SK-N-SH treated with all-trans-retinoic acid at 6 μM for 48 hours (cell line): ENCODE measurements at regions not wholly inside any gene's neighbourhood (a gene's known extent, or its start where the extent isn't known, plus 50 kb on each side); places are given as distances from the start of the nearest gene placed in this dataset.

ENCODE experiments used
- ATAC-seq: fragments of 200-7000 bp; cut with Tn5 transposase; 3 replicates; pipeline ENCODE4 v1.9.1; 2020; ENCODE audit warnings: mild to moderate bottlenecking, moderate library complexity
- ARNTL ChIP-seq: fragments of 450-650 bp; formaldehyde crosslinking; IDR thresholded peaks from 2 replicates; pipeline ENCODE4 v1.5.0; 2020; ENCODE audit warnings: low read depth, mild to moderate bottlenecking, moderate library complexity, borderline replicate concordance
- BACH2 ChIP-seq: fragments of 250-450 bp; sonication (Bioruptor Pico); IDR thresholded peaks from 2 replicates; pipeline ENCODE4 v1.9.0; 2021; ENCODE audit warnings: mild to moderate bottlenecking, borderline replicate concordance
- CREB5 ChIP-seq: fragments of 250-450 bp; sonication (Bioruptor Pico); IDR thresholded peaks from 2 replicates; pipeline ENCODE4 v1.5.1; 2020; ENCODE audit warnings: low read depth, mild to moderate bottlenecking, moderate library complexity
- CSDC2 ChIP-seq: fragments of 250-450 bp; sonication (Bioruptor Pico); IDR thresholded peaks from 2 replicates; pipeline ENCODE4 v1.5.0; 2020; ENCODE audit warnings: mild to moderate bottlenecking, moderate library complexity
- CSRNP3 ChIP-seq: fragments of 250-450 bp; sonication (Bioruptor Pico); IDR thresholded peaks from 2 replicates; pipeline ENCODE4 v1.5.1; 2021; ENCODE audit warnings: mild to moderate bottlenecking, moderate library complexity
- ESRRG ChIP-seq: fragments of 250-450 bp; sonication (Bioruptor Pico); IDR thresholded peaks from 2 replicates; pipeline ENCODE4 v1.6.1; 2021; ENCODE audit warnings: mild to moderate bottlenecking
- ISL1 ChIP-seq: fragments of 250-450 bp; sonication (Bioruptor Pico); IDR thresholded peaks from 2 replicates; pipeline ENCODE4 v2.1.2; 2022; ENCODE audit warnings: mild to moderate bottlenecking, moderate library complexity
- PATZ1 ChIP-seq: fragments of 250-450 bp; sonication (Bioruptor Pico); IDR thresholded peaks from 2 replicates; pipeline ENCODE4 v1.8.0; 2020; ENCODE audit warnings: mild to moderate bottlenecking, moderate library complexity, borderline replicate concordance
- POU6F1 ChIP-seq: fragments of 250-450 bp; sonication (Bioruptor Pico); IDR thresholded peaks from 2 replicates; pipeline ENCODE4 v1.8.0; 2021; ENCODE audit warnings: low read depth, mild to moderate bottlenecking, moderate library complexity, borderline replicate concordance
- PPARA ChIP-seq: fragments of 250-450 bp; sonication (Bioruptor Pico); IDR thresholded peaks from 2 replicates; pipeline ENCODE4 v1.5.0; 2020; ENCODE audit warnings: mild to moderate bottlenecking, borderline replicate concordance
- RARB ChIP-seq: fragments of 250-450 bp; sonication (Bioruptor Pico); IDR thresholded peaks from 2 replicates; pipeline ENCODE4 v1.8.0; 2021; ENCODE audit warnings: mild to moderate bottlenecking, moderate library complexity
- SNAI2 ChIP-seq: fragments of 250-450 bp; sonication (Bioruptor Pico); IDR thresholded peaks from 2 replicates; pipeline ENCODE4 v1.5.0; 2020; ENCODE audit warnings: mild to moderate bottlenecking, moderate library complexity
- TOX ChIP-seq: fragments of 250-450 bp; sonication (Bioruptor Pico); IDR thresholded peaks from 2 replicates; pipeline ENCODE4 v1.8.0; 2021; ENCODE audit warnings: mild to moderate bottlenecking, moderate library complexity, borderline replicate concordance
- TSHZ2 ChIP-seq: fragments of 250-450 bp; sonication (Bioruptor Pico); IDR thresholded peaks from 2 replicates; pipeline ENCODE4 v1.5.0; 2020; ENCODE audit warnings: mild to moderate bottlenecking, moderate library complexity
- ZFP3 ChIP-seq: fragments of 250-450 bp; sonication (Bioruptor Pico); IDR thresholded peaks from 2 replicates; pipeline ENCODE4 v1.5.0; 2020; ENCODE audit warnings: mild to moderate bottlenecking, moderate library complexity
- ZNF565 ChIP-seq: fragments of 450-650 bp; formaldehyde crosslinking; conservative IDR thresholded peaks from 2 replicates; pipeline ENCODE4 v1.5.0; 2020; ENCODE audit warnings: low read depth, mild to moderate bottlenecking, moderate library complexity
- ZNF70 ChIP-seq: fragments of 450-650 bp; formaldehyde crosslinking; IDR thresholded peaks from 2 replicates; pipeline ENCODE4 v1.5.0; 2020; ENCODE audit warnings: mild to moderate bottlenecking, moderate library complexity
- ZNF8 ChIP-seq: fragments of 450-650 bp; formaldehyde crosslinking; IDR thresholded peaks from 2 replicates; pipeline ENCODE4 v1.5.0; 2020; ENCODE audit warnings: mild to moderate bottlenecking, moderate library complexity

GRCh38 chr9:115925424-115925823 is 228.2 kb upstream of the PAPPA start:
- no peak for ATAC-seq
- TF ChIP-seq ISL1 (CRISPR knock-in tag), result no peak
- TF ChIP-seq CSRNP3 (CRISPR knock-in tag), result no peak
- TF ChIP-seq PATZ1 (CRISPR knock-in tag), result no peak
- no peak for TF ChIP-seq CSDC2 (CRISPR knock-in tag)
- TF ChIP-seq PPARA, result no peak
- no peak for TF ChIP-seq ESRRG (CRISPR knock-in tag)
- TF ChIP-seq BACH2 (CRISPR knock-in tag), result no peak
- TF ChIP-seq TSHZ2 (CRISPR knock-in tag), result no peak
- TF ChIP-seq RARB (CRISPR knock-in tag), result no peak
- no peak for TF ChIP-seq ARNTL (CRISPR knock-in tag)
- no peak for TF ChIP-seq ZNF8
- TF ChIP-seq POU6F1 (CRISPR knock-in tag), result no peak
- no peak for TF ChIP-seq TOX (CRISPR knock-in tag)
- TF ChIP-seq, all 23 proteins: peak for 0

GRCh38 chr9:115930472-115930871 is 223.1 kb upstream of the PAPPA start:
- no peak; the same call in 2 of the 3 replicates for ATAC-seq
- TF ChIP-seq CREB5 (CRISPR knock-in tag), result peak; percentile 69; the same call in 1 of the 2 replicates
- peak; percentile 80 for TF ChIP-seq ISL1 (CRISPR knock-in tag)
- no peak for TF ChIP-seq ARNTL (CRISPR knock-in tag)
- TF ChIP-seq ZNF8, result no peak
- TF ChIP-seq ESRRG (CRISPR knock-in tag), result no peak
- no peak for TF ChIP-seq BACH2 (CRISPR knock-in tag)

GRCh38 chr9:115938479-115938878 is 215.1 kb upstream of the PAPPA start:
- TF ChIP-seq ZFP3 (CRISPR knock-in tag) (no peak), ARNTL (CRISPR knock-in tag) (no peak), SNAI2 (CRISPR knock-in tag) (no peak), ZNF70 (no peak), ZNF565 (CRISPR knock-in tag) (no peak), CSRNP3 (CRISPR knock-in tag) (no peak), ESRRG (CRISPR knock-in tag) (no peak), PATZ1 (CRISPR knock-in tag) (no peak), TSHZ2 (CRISPR knock-in tag) (no peak), POU6F1 (CRISPR knock-in tag) (no peak), TOX (CRISPR knock-in tag) (no peak), ZNF8 (no peak)
- TF ChIP-seq, all 23 proteins: peak for 0
- no peak; the same call in 2 of the 3 replicates for ATAC-seq
